ENCODE measurements at regions not wholly inside any gene's neighbourhood (a gene's known extent, or its start where the extent isn't known, plus 50 kb on each side); places are given as distances from the start of the nearest gene placed in this dataset.

DNA sequence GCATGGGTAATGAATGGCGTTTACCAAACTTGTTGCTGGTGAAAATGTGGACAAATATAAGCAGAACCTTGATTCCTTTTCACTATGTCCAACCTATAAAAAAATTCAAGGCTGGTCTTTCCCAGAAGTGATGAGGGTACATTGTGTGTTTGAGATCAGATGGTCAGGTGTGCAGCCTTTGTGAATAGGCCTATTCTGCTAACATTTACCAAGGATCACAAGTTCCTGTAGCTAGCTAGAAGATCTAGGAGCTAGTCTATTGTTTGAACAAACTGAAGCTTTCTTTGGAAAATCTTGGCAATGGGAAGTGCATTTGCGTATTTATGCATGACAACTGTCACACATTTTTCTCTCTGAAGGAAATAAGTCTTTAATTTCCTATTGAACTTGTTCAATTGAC, 489.6 kb downstream of the KLF5 start:
- no peak overlapping the region for H3K4me3 Mint-ChIP-seq
- no peak overlapping the region for H3K27ac ChIP-seq (ENCODE audit: low read depth in 1 of 2, low read length in 2 of 2)
- POLR2A ChIA-PET: interaction anchor here (0.6 kb wide), 1 partner anchor 15 kb away, joined by 3 read pairs; no protein-coding TSS in a partner anchor
- H3K4me1 ChIP-seq (ENCODE audit: insufficient read depth, low read length): no peaks in the 10 kb centered on the region
- H3K36me3 ChIP-seq (ENCODE audit: insufficient read depth, low read length): no peaks in the 10 kb centered on the region
- ATAC-seq (ENCODE audit: poor library complexity) (no peak), DNase-seq (no peak)
- no peaks in the 10 kb centered on the region for H3K9me3 ChIP-seq (ENCODE audit: control insufficient read depth in 1 of 2, insufficient read depth in 1 of 2, low read length in 2 of 2)
- H3K27me3 Mint-ChIP-seq: peaks cover 9% of the 10 kb centered on the region
- CTCF ChIA-PET: interaction anchor here (1.7 kb wide), 1 partner anchor 13 kb away, joined by 3 read pairs; no protein-coding TSS in a partner anchor
- intact Hi-C loops (cut with DNase I, micrococcal nuclease): no loop called here
- H3K27me3 ChIP-seq (ENCODE audit: control insufficient read depth in 1 of 2, insufficient read depth in 2 of 2, low read length in 2 of 2): no peaks in the 10 kb centered on the region
- H3K4me3 ChIP-seq (ENCODE audit: low read length): no peak overlapping the region
- no peaks in the 10 kb centered on the region for H3K36me3 Mint-ChIP-seq (ENCODE audit: low read depth)
- H3K27ac Mint-ChIP-seq: no peak overlapping the region
- no peak for TF ChIP-seq CTCF (IDR thresholded peaks at IDR 0.05)
- H3K9me3 Mint-ChIP-seq: no peaks in the 10 kb centered on the region
- H3K4me1 Mint-ChIP-seq (ENCODE audit: low read depth): no peaks in the 10 kb centered on the region

- Mint-ChIP-seq H3K9me3 (no peaks in the 10 kb centered on the region), H3K27ac (no peak overlapping the region)
- DNase-seq: no peak
Observed at GRCh38 chr13:73547239-73547638, 488.4 kb downstream of the KLF5 start.

DNA sequence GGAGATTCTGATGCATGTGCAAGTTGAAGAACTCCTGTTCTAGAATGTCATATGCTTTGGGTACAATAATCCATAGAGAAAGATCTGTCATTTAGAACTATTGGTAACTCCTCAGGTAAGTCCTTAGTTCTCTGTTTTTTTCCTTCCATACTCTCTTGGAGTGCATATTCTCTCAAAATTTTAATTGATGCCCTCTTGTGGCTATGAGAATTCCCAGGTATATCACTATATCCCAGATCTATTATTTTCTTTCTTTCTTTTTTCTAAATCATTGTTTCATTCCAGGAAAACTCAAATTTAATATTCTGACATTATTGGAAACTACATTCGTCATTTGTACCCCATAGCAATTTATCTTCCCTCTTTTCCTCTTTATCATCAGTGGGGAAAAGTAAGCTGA, 485.4 kb downstream of the KLF5 start:
- H3K27ac Mint-ChIP-seq: no peak overlapping the region

More at GRCh38 chr13:73547239-73547638, 488.4 kb downstream of the KLF5 start:
- Mint-ChIP-seq H3K4me3 (no peak overlapping the region), H3K4me1 (ENCODE audit: low read depth) (no peaks in the 10 kb centered on the region), H3K27me3 (peaks cover 9% of the 10 kb centered on the region), H3K36me3 (ENCODE audit: low read depth) (no peaks in the 10 kb centered on the region)
- intact Hi-C loops (cut with DNase I, micrococcal nuclease): no loop called here
- no peaks in the 10 kb centered on the region for H3K9me3 ChIP-seq (ENCODE audit: control insufficient read depth in 1 of 2, insufficient read depth in 1 of 2, low read length in 2 of 2)
- no peak overlapping the region for H3K4me3 ChIP-seq (ENCODE audit: low read length)
- no peaks in the 10 kb centered on the region for H3K4me1 ChIP-seq (ENCODE audit: insufficient read depth, low read length)
- no peak overlapping the region for H3K27ac ChIP-seq (ENCODE audit: low read depth in 1 of 2, low read length in 2 of 2)
- TF ChIP-seq CTCF (IDR thresholded peaks at IDR 0.05): no peak
- no peak for ATAC-seq (ENCODE audit: poor library complexity)
- no peaks in the 10 kb centered on the region for H3K27me3 ChIP-seq (ENCODE audit: control insufficient read depth in 1 of 2, insufficient read depth in 2 of 2, low read length in 2 of 2)
- POLR2A ChIA-PET: interaction anchor here (0.9 kb wide), 1 partner anchor 39 kb away, joined by 3 read pairs; no protein-coding TSS in a partner anchor
- CTCF ChIA-PET: interaction anchor here (1.7 kb wide), 1 partner anchor 14 kb away, joined by 3 read pairs; no protein-coding TSS in a partner anchor
- no peaks in the 10 kb centered on the region for H3K36me3 ChIP-seq (ENCODE audit: insufficient read depth, low read length)

More for the DNA sequence above, 485.4 kb downstream of the KLF5 start:
- Histone ChIP-seq H3K27me3 (ENCODE audit: control insufficient read depth in 1 of 2, insufficient read depth in 2 of 2, low read length in 2 of 2) (no peaks in the 10 kb centered on the region), H3K9me3 (ENCODE audit: control insufficient read depth in 1 of 2, insufficient read depth in 1 of 2, low read length in 2 of 2) (no peaks in the 10 kb centered on the region), H3K27ac (ENCODE audit: low read depth in 1 of 2, low read length in 2 of 2) (no peak overlapping the region), H3K4me1 (ENCODE audit: insufficient read depth, low read length) (no peaks in the 10 kb centered on the region), H3K36me3 (ENCODE audit: insufficient read depth, low read length) (no peaks in the 10 kb centered on the region), H3K4me3 (ENCODE audit: low read length) (no peak overlapping the region)
- CTCF ChIA-PET: no interaction called here
- Mint-ChIP-seq H3K9me3 (no peaks in the 10 kb centered on the region), H3K27me3 (peaks cover 4% of the 10 kb centered on the region), H3K36me3 (ENCODE audit: low read depth) (no peaks in the 10 kb centered on the region), H3K4me3 (no peak overlapping the region), H3K4me1 (ENCODE audit: low read depth) (no peaks in the 10 kb centered on the region)
- no peak for TF ChIP-seq CTCF (IDR thresholded peaks at IDR 0.05)
- POLR2A ChIA-PET: interaction anchor here (0.8 kb wide), 1 partner anchor 163 kb away, joined by 3 read pairs; no protein-coding TSS in a partner anchor
- intact Hi-C loops (cut with DNase I, micrococcal nuclease): no loop called here
- ATAC-seq (ENCODE audit: poor library complexity): no peak
- DNase-seq: no peak
